ENCODE measurements at regions not wholly inside any gene's neighbourhood (a gene's known extent, or its start where the extent isn't known, plus 50 kb on each side); places are given as distances from the start of the nearest gene placed in this dataset.
"Not testable (repeated sequence)": the region's sequence is repeated elsewhere in the genome, so short reads cannot be mapped to it uniquely, and the experiment has no call there.

- H3K4me3 ChIP-seq (replicated peaks; ENCODE audit: low read depth, low read length), result no peak overlapping the region
- TF ChIP-seq CTCF (IDR thresholded peaks at IDR 0.05; ENCODE audit: insufficient read depth, low read length, poor library complexity, severe bottlenecking), result no peak
Measured at GRCh38 chr11:87545858-87546257, 508.1 kb downstream of the TMEM135 start.

GRCh38 chr11:87539596-87539995 lies 501.9 kb downstream of the TMEM135 start:
- no peaks in the 10 kb centered on the region for H3K36me3 ChIP-seq (ENCODE audit: control insufficient read depth, insufficient read depth, low read length)
- no peak for TF ChIP-seq CTCF (IDR thresholded peaks at IDR 0.05; ENCODE audit: insufficient read depth, low read length, poor library complexity, severe bottlenecking)
- no peak for DNase-seq (ENCODE audit: extremely low read depth, insufficient read length)

More at GRCh38 chr11:87545858-87546257, 508.1 kb downstream of the TMEM135 start:
- no peak for DNase-seq (ENCODE audit: extremely low read depth, insufficient read length)
- H3K27me3 ChIP-seq (replicated peaks; ENCODE audit: control insufficient read depth, insufficient read depth, low read length), result no peaks in the 10 kb centered on the region
- H3K36me3 ChIP-seq (ENCODE audit: control insufficient read depth, insufficient read depth, low read length), result no peaks in the 10 kb centered on the region

GRCh38 chr11:87536565-87536964 lies 498.8 kb downstream of the TMEM135 start:
- no peaks in the 10 kb centered on the region for H3K36me3 ChIP-seq (ENCODE audit: control insufficient read depth, insufficient read depth, low read length)
- H3K4me3 ChIP-seq (replicated peaks; ENCODE audit: low read depth, low read length), result no peak overlapping the region
- TF ChIP-seq CTCF (IDR thresholded peaks at IDR 0.05; ENCODE audit: insufficient read depth, low read length, poor library complexity, severe bottlenecking), result no peak
- DNase-seq (ENCODE audit: extremely low read depth, insufficient read length), result no peak
- no peaks in the 10 kb centered on the region for H3K27me3 ChIP-seq (replicated peaks; ENCODE audit: control insufficient read depth, insufficient read depth, low read length)

More at GRCh38 chr11:87539596-87539995, 501.9 kb downstream of the TMEM135 start:
- Histone ChIP-seq H3K4me3 (replicated peaks; ENCODE audit: low read depth, low read length) (no peak overlapping the region), H3K27me3 (replicated peaks; ENCODE audit: control insufficient read depth, insufficient read depth, low read length) (no peaks in the 10 kb centered on the region)

- no peak overlapping the region for H3K4me3 ChIP-seq (replicated peaks; ENCODE audit: low read depth, low read length)
- H3K36me3 ChIP-seq (ENCODE audit: control insufficient read depth, insufficient read depth, low read length), result no peaks in the 10 kb centered on the region
- DNase-seq (ENCODE audit: extremely low read depth, insufficient read length), result no peak
- TF ChIP-seq CTCF (IDR thresholded peaks at IDR 0.05; ENCODE audit: insufficient read depth, low read length, poor library complexity, severe bottlenecking), result no peak
- no peaks in the 10 kb centered on the region for H3K27me3 ChIP-seq (replicated peaks; ENCODE audit: control insufficient read depth, insufficient read depth, low read length)
Measured at GRCh38 chr11:87536016-87536415, 498.3 kb downstream of the TMEM135 start.

- no peak for TF ChIP-seq CTCF (IDR thresholded peaks at IDR 0.05; ENCODE audit: insufficient read depth, low read length, poor library complexity, severe bottlenecking)
- Histone ChIP-seq H3K27me3 (replicated peaks; ENCODE audit: control insufficient read depth, insufficient read depth, low read length) (no peaks in the 10 kb centered on the region), H3K4me3 (replicated peaks; ENCODE audit: low read depth, low read length) (no peak overlapping the region), H3K36me3 (ENCODE audit: control insufficient read depth, insufficient read depth, low read length) (no peaks in the 10 kb centered on the region)
- DNase-seq (ENCODE audit: extremely low read depth, insufficient read length), result no peak
Measured at GRCh38 chr11:87535513-87535912, 497.8 kb downstream of the TMEM135 start.

- H3K27me3 ChIP-seq (replicated peaks; ENCODE audit: control insufficient read depth, insufficient read depth, low read length); DNase-seq (ENCODE audit: extremely low read depth, insufficient read length); H3K4me3 ChIP-seq (replicated peaks; ENCODE audit: low read depth, low read length); H3K36me3 ChIP-seq (ENCODE audit: control insufficient read depth, insufficient read depth, low read length): not testable (repeated sequence)
Measured at GRCh38 chr11:87531835-87532234, 494.1 kb downstream of the TMEM135 start.
